ENCODE measurements at regions not wholly inside any gene's neighbourhood (a gene's known extent, or its start where the extent isn't known, plus 50 kb on each side); places are given as distances from the start of the nearest gene placed in this dataset.

- Mint-ChIP-seq H3K27ac (ENCODE audit: unreplicated experiment) (no peak overlapping the region), H3K4me3 (no peak overlapping the region), H3K4me1 (peaks cover 18% of the 10 kb centered on the region), H3K27me3 (ENCODE audit: low read depth) (peaks cover 7% of the 10 kb centered on the region), H3K36me3 (ENCODE audit: low read depth) (no peaks in the 10 kb centered on the region), H3K9me3 (no peaks in the 10 kb centered on the region)
- DNase-seq (ENCODE audit: low read depth, low spot score), result no peak
- no peak for TF ChIP-seq CTCF (conservative IDR thresholded peaks at IDR 0.05)
Measured at GRCh38 chr2:9763356-9764152, 79.7 kb upstream of the TAF1B start.

- no peaks in the 10 kb centered on the region for H3K36me3 Mint-ChIP-seq (ENCODE audit: low read depth)
- peaks cover 3% of the 10 kb centered on the region for H3K27me3 Mint-ChIP-seq (ENCODE audit: low read depth)
- no peak overlapping the region for H3K4me3 Mint-ChIP-seq
- peaks cover 23% of the 10 kb centered on the region for H3K4me1 Mint-ChIP-seq
- H3K27ac Mint-ChIP-seq (ENCODE audit: unreplicated experiment), result peak overlapping the region; percentile 54
- no peak for DNase-seq (ENCODE audit: low read depth, low spot score)
- no peak for TF ChIP-seq CTCF (conservative IDR thresholded peaks at IDR 0.05)
- H3K9me3 Mint-ChIP-seq, result no peaks in the 10 kb centered on the region
Measured at GRCh38 chr2:9764153-9764778, 79.0 kb upstream of the TAF1B start.

DNA sequence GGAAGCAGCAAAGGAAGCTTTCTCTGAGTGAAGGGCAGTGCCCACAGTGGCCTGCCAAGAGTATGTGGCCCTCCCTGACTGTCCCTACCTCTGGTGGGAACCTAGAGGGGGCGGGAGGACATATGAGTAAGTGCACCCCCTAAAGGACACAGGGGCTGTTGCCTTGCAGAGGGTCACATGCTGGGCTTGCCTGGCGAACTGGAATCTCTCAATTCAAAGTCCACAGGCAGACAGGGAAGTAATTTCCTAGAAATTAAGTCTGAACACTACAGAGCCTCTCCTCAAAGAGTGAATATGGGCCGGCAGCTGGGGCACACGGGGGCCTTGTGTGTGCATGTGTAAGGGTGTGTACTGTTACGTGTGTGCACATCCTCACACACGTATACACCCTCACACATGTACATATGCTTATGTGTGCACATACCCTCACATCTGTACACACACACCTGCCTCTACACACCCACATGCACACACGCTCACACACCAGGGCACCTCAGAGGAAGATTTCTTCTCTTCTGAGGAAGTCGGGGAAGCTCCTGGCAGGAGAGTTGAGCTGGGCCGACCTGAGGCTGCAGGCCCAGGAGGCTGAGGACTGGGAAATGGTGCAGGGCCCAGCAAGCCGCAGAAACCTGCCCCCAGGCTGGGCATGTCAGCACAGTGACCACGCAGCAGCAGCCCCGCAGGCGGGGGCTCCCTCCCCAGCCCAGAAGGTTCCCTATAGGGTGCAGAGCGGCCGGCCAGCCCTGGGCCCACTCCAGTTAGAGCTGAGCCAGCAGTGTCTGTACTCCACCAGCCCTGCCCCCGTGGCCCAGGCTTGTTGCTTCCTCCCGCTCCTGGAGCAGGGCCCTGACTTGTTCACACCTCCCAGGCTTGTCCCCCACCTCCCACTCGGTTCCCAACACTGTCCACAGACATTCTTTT, 77.4 kb upstream of the TAF1B start:
- Mint-ChIP-seq H3K27me3 (ENCODE audit: low read depth) (no peaks in the 10 kb centered on the region), H3K4me1 (peaks cover 39% of the 10 kb centered on the region), H3K36me3 (ENCODE audit: low read depth) (no peaks in the 10 kb centered on the region), H3K9me3 (no peaks in the 10 kb centered on the region), H3K27ac (ENCODE audit: unreplicated experiment) (peak overlapping the region; percentile 75), H3K4me3 (no peak overlapping the region)
- TF ChIP-seq CTCF (conservative IDR thresholded peaks at IDR 0.05), result no peak
- no peak for DNase-seq (ENCODE audit: low read depth, low spot score)

DNA sequence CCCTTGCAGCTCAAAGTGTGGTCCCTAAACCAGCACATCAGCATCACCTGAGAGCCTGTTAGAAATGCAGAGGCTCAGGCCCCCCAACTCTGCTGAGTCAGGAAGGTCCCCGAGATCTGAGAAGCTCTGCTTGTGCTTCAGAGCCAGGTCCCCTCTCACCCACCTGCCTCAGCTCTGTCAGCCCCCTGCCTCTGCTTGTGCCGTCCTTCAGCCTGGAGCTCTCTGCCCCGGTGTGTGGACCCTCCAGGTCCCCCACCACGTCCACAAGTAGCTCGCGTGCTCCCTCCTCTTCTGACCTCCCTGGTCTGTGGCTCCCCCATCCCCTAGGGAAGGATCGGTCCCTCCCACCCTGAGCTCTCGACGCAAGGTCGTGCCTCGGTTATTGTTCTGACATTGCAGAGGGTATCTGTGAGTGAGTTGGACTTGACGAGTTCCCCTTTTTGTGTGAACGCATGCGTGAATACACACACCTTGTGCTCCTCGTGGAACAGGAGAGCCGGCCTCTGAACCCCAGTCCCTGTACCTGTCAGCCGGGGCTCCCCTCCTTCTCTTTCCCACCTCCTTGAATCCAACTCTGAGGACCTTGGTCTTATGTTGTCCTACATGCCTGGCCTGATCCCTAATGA, 75.5 kb upstream of the TAF1B start:
- no peaks in the 10 kb centered on the region for H3K9me3 Mint-ChIP-seq
- H3K4me1 Mint-ChIP-seq, result peaks cover 52% of the 10 kb centered on the region

More for the DNA sequence above, 75.5 kb upstream of the TAF1B start:
- H3K36me3 Mint-ChIP-seq (ENCODE audit: low read depth), result no peaks in the 10 kb centered on the region
- H3K4me3 Mint-ChIP-seq, result no peak overlapping the region
- no peak for TF ChIP-seq CTCF (conservative IDR thresholded peaks at IDR 0.05)
- DNase-seq (ENCODE audit: low read depth, low spot score), result no peak
- H3K27ac Mint-ChIP-seq (ENCODE audit: unreplicated experiment), result no peak overlapping the region
- H3K27me3 Mint-ChIP-seq (ENCODE audit: low read depth), result no peaks in the 10 kb centered on the region
